Smooth muscle cell of the brain vasculature (primary cell): ENCODE measurements at regions not wholly inside any gene's neighbourhood (a gene's known extent, or its start where the extent isn't known, plus 50 kb on each side); places are given as distances from the start of the nearest gene placed in this dataset.
"Not testable (repeated sequence)": the region's sequence is repeated elsewhere in the genome, so short reads cannot be mapped to it uniquely, and the experiment has no call there.

Experiments used
- DNase-seq: peaks from one replicate; pipeline ENCODE4 v3.0.0-alpha.2; 2012; ENCODE audit warnings: low read depth, low spot score

GRCh38 chr6:6863970-6864639 lies 243.7 kb upstream of the RREB1 start:
- DNase-seq: no peak

GRCh38 chr6:6865611-6866010 lies 242.2 kb upstream of the RREB1 start:
- DNase-seq: no peak

GRCh38 chr6:6866656-6867403 lies 240.9 kb upstream of the RREB1 start:
- no peak for DNase-seq

- DNase-seq: no peak
Observed at GRCh38 chr6:6867404-6867799, 240.4 kb upstream of the RREB1 start.

GRCh38 chr6:6869094-6869493 lies 238.7 kb upstream of the RREB1 start:
- no peak for DNase-seq

- DNase-seq: no peak
Observed at GRCh38 chr6:6870921-6871320, 236.8 kb upstream of the RREB1 start.

GRCh38 chr6:6872459-6873344 lies 235.1 kb upstream of the RREB1 start:
- no peak for DNase-seq

GRCh38 chr6:6873778-6874177 lies 234.0 kb upstream of the RREB1 start:
- DNase-seq: no peak

- DNase-seq: no peak
Observed at GRCh38 chr6:6875818-6876470, 231.8 kb upstream of the RREB1 start.

- DNase-seq: not testable (repeated sequence)
Observed at GRCh38 chr6:6877792-6878191, 230.0 kb upstream of the RREB1 start.

GRCh38 chr6:6878887-6879585 lies 228.7 kb upstream of the RREB1 start:
- no peak for DNase-seq

GRCh38 chr6:6879586-6879974 lies 228.2 kb upstream of the RREB1 start:
- DNase-seq: not testable (repeated sequence)

GRCh38 chr6:6880745-6881437 lies 226.9 kb upstream of the RREB1 start:
- DNase-seq: no peak

- DNase-seq: no peak
Observed at GRCh38 chr6:6881438-6882225, 226.1 kb upstream of the RREB1 start.

GRCh38 chr6:6882592-6882991 lies 225.2 kb upstream of the RREB1 start:
- no peak for DNase-seq

- DNase-seq: no peak
Observed at GRCh38 chr6:6883011-6883410, 224.8 kb upstream of the RREB1 start.

- no peak for DNase-seq
Observed at GRCh38 chr6:6884193-6884627, 223.6 kb upstream of the RREB1 start.

GRCh38 chr6:6884916-6885315 lies 222.8 kb upstream of the RREB1 start:
- no peak for DNase-seq

GRCh38 chr6:6885521-6886170 lies 222.1 kb upstream of the RREB1 start:
- DNase-seq: no peak
